ENCODE measurements at regions not wholly inside any gene's neighbourhood (a gene's known extent, or its start where the extent isn't known, plus 50 kb on each side); places are given as distances from the start of the nearest gene placed in this dataset.
"Not testable (repeated sequence)": the region's sequence is repeated elsewhere in the genome, so short reads cannot be mapped to it uniquely, and the experiment has no call there.

GRCh38 chr13:46463719-46464118 lies 76.7 kb upstream of the RUBCNL start:
- no peak for DNase-seq

DNA sequence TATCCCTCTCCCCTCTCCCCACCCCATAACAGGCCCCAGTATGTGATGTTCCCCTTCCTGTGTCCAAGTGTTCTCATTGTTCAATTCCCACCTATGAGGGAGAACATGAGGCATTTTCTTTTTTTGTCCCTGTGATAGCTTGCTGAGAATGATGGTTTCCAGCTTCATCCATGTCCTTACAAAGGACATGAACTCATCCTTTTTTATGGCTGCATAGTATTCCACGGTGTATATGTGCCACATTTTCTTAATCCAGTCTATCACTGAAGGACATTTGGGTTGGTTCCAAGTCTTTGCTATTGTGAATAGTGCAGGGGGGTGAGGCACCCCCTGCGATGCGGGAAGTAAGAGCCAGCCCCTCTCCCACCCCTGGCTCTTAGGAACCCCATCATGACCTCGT lies 73.2 kb upstream of the RUBCNL start:
- DNase-seq, result not testable (repeated sequence)

- DNase-seq, result not testable (repeated sequence)
Measured at GRCh38 chr13:46457255-46457654, 70.2 kb upstream of the RUBCNL start.

DNA sequence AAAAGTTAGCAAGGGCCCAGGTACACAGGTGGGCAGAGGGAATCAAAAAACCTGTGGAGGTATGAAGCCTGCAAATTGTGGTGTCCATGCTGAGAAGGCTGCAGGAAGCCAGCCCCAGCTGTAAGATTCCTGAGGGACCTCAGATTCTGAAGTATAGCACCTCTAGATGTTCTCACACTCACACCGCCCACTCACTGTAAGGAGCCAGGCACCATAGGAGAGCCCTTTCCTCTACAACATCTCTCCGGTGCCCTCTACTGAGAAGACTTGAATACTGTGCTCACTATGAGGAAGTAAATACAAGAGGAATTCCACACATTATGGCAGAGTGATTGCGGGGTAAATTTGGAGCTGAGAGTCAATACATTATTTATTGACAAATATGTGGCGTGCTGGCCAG lies 68.9 kb upstream of the RUBCNL start:
- peak; percentile 70 for DNase-seq

DNA sequence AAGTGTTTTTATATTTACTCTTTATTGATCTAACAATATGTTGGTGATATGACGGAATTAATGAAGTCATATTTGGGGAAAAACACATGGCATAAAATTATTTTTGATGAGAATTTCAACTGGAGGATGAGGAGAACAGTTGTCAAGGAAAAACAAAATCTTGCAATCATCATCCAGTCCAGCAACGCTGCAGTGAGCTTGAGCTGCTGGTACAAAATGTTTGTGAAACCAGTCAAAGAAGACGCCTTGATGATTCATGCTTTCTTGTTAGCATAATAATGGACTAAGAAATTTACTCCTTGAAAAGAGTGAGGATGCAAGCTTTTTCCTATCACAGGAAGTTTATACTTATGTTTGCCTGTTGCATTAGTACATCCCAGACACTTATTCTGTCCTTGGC lies 64.1 kb upstream of the RUBCNL start:
- DNase-seq, result not testable (repeated sequence)

DNA sequence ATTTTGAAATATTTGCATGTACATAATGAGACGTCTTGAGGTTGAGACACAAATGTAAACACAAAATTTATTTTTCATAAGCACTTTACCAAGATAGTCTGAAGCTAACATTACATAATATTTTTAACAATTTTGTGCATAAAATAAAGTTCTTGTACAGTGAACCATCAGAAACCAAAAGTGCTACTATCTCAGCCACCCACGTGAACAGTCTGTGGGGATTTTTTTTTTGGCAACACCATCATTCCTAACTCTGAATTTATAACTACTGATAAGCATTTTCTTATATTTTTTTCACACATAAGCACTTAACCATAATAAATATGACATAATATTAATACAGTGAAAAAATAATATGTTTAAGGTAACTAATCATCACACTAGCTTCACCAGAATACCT lies 62.9 kb upstream of the RUBCNL start:
- peak; percentile 3 for DNase-seq

DNA sequence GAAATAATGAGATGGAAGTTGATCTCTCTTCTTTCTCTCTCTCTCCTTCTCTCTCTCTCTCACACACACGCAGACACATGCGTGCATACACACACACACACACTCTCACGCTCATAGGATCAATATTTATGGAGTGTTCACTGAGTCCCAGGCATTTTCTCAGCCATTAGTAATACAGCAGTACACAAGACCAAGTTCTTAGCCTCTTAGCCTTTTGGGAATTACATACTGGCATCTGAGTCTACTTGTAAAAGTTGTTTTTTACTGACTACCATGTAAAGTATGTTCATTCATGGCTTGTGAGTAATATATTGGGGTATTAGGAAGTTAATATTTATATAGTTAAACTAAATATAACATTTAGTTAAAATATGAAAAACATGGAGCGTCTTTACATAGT lies 61.1 kb upstream of the RUBCNL start:
- not testable (repeated sequence) for DNase-seq

- not testable (repeated sequence) for DNase-seq
Measured at GRCh38 chr13:46437808-46438404, 50.9 kb upstream of the RUBCNL start.
